ENCODE measurements at regions not wholly inside any gene's neighbourhood (a gene's known extent, or its start where the extent isn't known, plus 50 kb on each side); places are given as distances from the start of the nearest gene placed in this dataset.

DNA sequence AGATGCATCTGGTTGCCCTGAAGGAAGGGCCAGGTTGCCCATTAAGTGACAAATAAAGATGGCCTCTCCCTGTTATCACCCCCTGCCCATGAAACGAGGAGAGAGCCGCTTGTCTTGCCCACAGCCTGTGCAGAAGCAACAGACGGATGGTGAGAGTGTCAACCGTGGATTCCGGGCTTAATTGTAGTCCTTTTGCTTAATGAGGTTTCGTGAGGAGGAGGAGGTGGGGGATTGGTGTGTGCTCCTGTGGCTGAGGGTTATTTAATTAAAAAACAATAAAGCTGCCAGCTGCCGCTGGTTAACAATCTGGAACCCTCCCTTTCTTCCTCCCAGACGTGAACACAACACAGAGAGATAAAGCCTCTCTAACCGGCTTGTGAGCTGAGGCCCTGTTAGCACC is 188.0 kb upstream of the PARD3B start:
- no peak for DNase-seq
- no peaks in the 10 kb centered on the region for H3K4me1 Mint-ChIP-seq
- no peak overlapping the region for H3K27ac Mint-ChIP-seq
- 100% methylated on average over 1 of the region's 9 CpGs for WGBS (ENCODE audit: insufficient coverage)
- Histone ChIP-seq H3K27me3 (replicated peaks in 1 of 2; ENCODE audit: control insufficient read depth in 2 of 2, extremely low read depth in 1 of 2, insufficient read depth in 2 of 2, low read length in 1 of 2) (peaks cover 0 to 5% of the 10 kb centered on the region in 2 experiments), H3K36me3 (ENCODE audit: control insufficient read depth in 2 of 2, extremely low read depth in 1 of 2, insufficient read depth in 1 of 2, low read length in 1 of 2) (no peaks in the 10 kb centered on the region), H3K27ac (ENCODE audit: low read length) (no peak overlapping the region), H3K9me3 (no peaks in the 10 kb centered on the region), H3K4me3 (ENCODE audit: control insufficient read depth in 1 of 2, extremely low read depth in 1 of 2, low read length in 1 of 2) (no peak overlapping the region), H3K4me1 (ENCODE audit: control insufficient read depth in 1 of 2, extremely low read depth in 1 of 2, insufficient read depth in 2 of 2, low read length in 2 of 2) (no peaks in the 10 kb centered on the region)
- H3K4me3 Mint-ChIP-seq, result no peak overlapping the region
- no peak for ATAC-seq (replicated peaks in 1 of 4)
- POLR2A ChIA-PET, result interaction anchor here in 1 of 2 donors (0.6 kb wide), 1 partner anchor 1579 kb away, joined by 5 read pairs; no protein-coding TSS in a partner anchor
- no peaks in the 10 kb centered on the region for H3K36me3 Mint-ChIP-seq
- H3K9me3 Mint-ChIP-seq, result no peaks in the 10 kb centered on the region
- H3K27me3 Mint-ChIP-seq, result peaks cover 17 to 27% of the 10 kb centered on the region in 2 donors
- CTCF ChIA-PET, result no interaction called here

DNA sequence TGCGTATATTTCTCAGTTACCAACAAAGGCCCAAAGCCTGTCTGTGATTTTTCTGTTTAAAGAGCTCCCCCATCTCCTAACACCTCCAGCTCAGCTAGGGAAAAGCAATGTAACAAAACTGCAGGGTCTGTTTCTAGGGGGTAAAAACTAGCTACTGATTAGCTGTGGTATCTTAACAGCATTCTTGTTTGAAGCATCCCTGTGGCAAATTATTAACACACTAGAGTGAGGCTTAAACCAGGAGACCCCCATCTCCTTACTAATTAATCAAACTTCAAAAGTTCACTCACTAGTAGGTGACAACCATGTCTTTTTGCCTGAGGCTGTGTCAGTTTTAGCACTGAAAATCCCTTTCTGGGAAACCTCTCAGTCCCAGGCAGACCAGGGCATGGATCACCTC is 186.2 kb upstream of the PARD3B start:
- no peak for DNase-seq
- no peak for ATAC-seq (replicated peaks in 1 of 4)
- no peaks in the 10 kb centered on the region for H3K36me3 ChIP-seq (ENCODE audit: control insufficient read depth in 2 of 2, extremely low read depth in 1 of 2, insufficient read depth in 1 of 2, low read length in 1 of 2)
- POLR2A ChIA-PET, result no interaction called here
- H3K4me1 ChIP-seq (ENCODE audit: control insufficient read depth in 1 of 2, extremely low read depth in 1 of 2, insufficient read depth in 2 of 2, low read length in 2 of 2), result no peaks in the 10 kb centered on the region
- no CpG with 5 or more reads among the region's 1 CpG for WGBS (ENCODE audit: insufficient coverage)
- Mint-ChIP-seq H3K27me3 (peaks cover 17 to 27% of the 10 kb centered on the region in 2 donors), H3K36me3 (no peaks in the 10 kb centered on the region), H3K4me1 (no peaks in the 10 kb centered on the region), H3K4me3 (no peak overlapping the region), H3K9me3 (no peaks in the 10 kb centered on the region), H3K27ac (no peak overlapping the region)
- H3K9me3 ChIP-seq, result no peaks in the 10 kb centered on the region
- H3K27me3 ChIP-seq (replicated peaks in 1 of 2; ENCODE audit: control insufficient read depth in 2 of 2, extremely low read depth in 1 of 2, insufficient read depth in 2 of 2, low read length in 1 of 2), result peaks cover 0 to 5% of the 10 kb centered on the region in 2 experiments
- CTCF ChIA-PET, result interaction anchor here in 1 of 2 donors (0.7 kb wide), 1 partner anchor 13 kb away, joined by 3 read pairs; no protein-coding TSS in a partner anchor
- no peak overlapping the region for H3K4me3 ChIP-seq (ENCODE audit: control insufficient read depth in 1 of 2, extremely low read depth in 1 of 2, low read length in 1 of 2)
- H3K27ac ChIP-seq (ENCODE audit: low read length), result no peak overlapping the region

DNA sequence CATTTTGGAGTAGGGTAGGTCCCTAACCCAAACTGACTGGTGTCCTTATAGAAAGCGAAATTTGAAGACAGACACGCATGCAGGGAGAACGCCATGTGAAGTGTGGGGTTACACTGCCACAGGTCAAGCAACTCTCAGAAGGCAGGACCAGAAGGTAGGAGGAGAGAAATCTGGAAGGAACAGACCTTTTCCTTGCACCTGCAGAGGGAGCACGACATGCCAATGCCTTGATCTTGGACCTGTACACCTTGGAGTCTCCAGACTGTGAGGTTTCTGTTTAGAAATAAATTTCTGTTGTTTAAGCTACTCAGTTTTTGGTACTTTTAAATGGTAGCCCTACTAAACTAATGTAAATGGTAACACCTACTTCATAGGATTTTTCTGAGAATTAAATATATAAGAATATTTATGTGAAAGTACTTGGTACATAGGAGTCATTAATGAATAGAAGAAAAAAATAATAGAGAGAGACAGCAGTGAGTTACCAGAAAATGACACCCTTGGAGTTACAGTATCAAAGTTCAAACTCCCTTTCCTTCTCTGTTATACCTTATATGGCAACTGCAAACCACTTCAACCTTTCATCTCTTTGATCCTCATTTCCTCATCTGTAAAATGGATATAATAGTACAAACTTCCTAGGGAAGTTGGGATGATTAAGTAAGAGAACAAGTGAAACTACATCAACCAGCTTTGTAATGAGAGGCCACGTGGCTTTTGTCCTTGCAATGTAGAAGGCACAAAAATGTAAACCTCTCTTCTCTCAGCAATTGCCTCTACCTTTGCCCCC is 184.9 kb upstream of the PARD3B start:
- Mint-ChIP-seq H3K36me3 (no peaks in the 10 kb centered on the region), H3K9me3 (no peaks in the 10 kb centered on the region), H3K27ac (no peak overlapping the region), H3K27me3 (peaks cover 15 to 22% of the 10 kb centered on the region in 2 donors), H3K4me1 (no peaks in the 10 kb centered on the region), H3K4me3 (no peak overlapping the region)
- H3K27me3 ChIP-seq (replicated peaks in 1 of 2; ENCODE audit: control insufficient read depth in 2 of 2, extremely low read depth in 1 of 2, insufficient read depth in 2 of 2, low read length in 1 of 2), result peaks cover 0 to 5% of the 10 kb centered on the region in 2 experiments
- POLR2A ChIA-PET, result interaction anchor here in 1 of 2 donors (0.5 kb wide), 1 partner anchor 1650 kb away, joined by 7 read pairs; no protein-coding TSS in a partner anchor
- H3K4me1 ChIP-seq (ENCODE audit: control insufficient read depth in 1 of 2, extremely low read depth in 1 of 2, insufficient read depth in 2 of 2, low read length in 2 of 2), result no peaks in the 10 kb centered on the region
- H3K4me3 ChIP-seq (ENCODE audit: control insufficient read depth in 1 of 2, extremely low read depth in 1 of 2, low read length in 1 of 2), result no peak overlapping the region
- WGBS (ENCODE audit: insufficient coverage), result 89% methylated on average over 2 of the region's 5 CpGs
- DNase-seq (no peak), ATAC-seq (replicated peaks in 1 of 4) (no peak)
- H3K36me3 ChIP-seq (ENCODE audit: control insufficient read depth in 2 of 2, extremely low read depth in 1 of 2, insufficient read depth in 1 of 2, low read length in 1 of 2), result no peaks in the 10 kb centered on the region
- no peaks in the 10 kb centered on the region for H3K9me3 ChIP-seq
- no peak overlapping the region for H3K27ac ChIP-seq (ENCODE audit: low read length)
- CTCF ChIA-PET, result no interaction called here

DNA sequence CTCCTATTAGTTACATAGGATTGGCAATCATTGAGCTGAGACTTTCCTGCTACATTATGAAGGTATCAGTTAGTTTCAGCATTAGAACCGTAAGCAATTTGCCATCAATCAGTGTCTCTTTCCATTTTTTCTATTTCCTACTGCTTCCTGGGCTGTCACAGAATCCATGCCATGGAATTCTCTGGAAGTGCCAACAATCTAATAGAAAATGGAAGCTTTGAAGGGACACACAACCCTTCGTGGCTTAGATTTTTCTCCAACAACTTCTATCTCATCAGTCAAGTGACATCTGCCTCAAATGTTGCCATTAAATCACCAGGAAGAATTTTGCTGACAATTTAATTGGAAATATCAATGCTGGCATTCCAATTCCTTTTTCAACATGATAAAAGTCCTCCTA is 183.5 kb upstream of the PARD3B start:
- Mint-ChIP-seq H3K4me3 (no peak overlapping the region), H3K27me3 (peaks cover 8 to 20% of the 10 kb centered on the region in 2 donors), H3K27ac (no peak overlapping the region), H3K9me3 (no peaks in the 10 kb centered on the region), H3K36me3 (no peaks in the 10 kb centered on the region), H3K4me1 (no peaks in the 10 kb centered on the region)
- CTCF ChIA-PET, result no interaction called here
- Histone ChIP-seq H3K4me3 (ENCODE audit: control insufficient read depth in 1 of 2, extremely low read depth in 1 of 2, low read length in 1 of 2) (no peak overlapping the region), H3K36me3 (ENCODE audit: control insufficient read depth in 2 of 2, extremely low read depth in 1 of 2, insufficient read depth in 1 of 2, low read length in 1 of 2) (no peaks in the 10 kb centered on the region), H3K4me1 (ENCODE audit: control insufficient read depth in 1 of 2, extremely low read depth in 1 of 2, insufficient read depth in 2 of 2, low read length in 2 of 2) (no peaks in the 10 kb centered on the region), H3K27me3 (replicated peaks in 1 of 2; ENCODE audit: control insufficient read depth in 2 of 2, extremely low read depth in 1 of 2, insufficient read depth in 2 of 2, low read length in 1 of 2) (peaks cover 0 to 5% of the 10 kb centered on the region in 2 experiments), H3K27ac (ENCODE audit: low read length) (no peak overlapping the region), H3K9me3 (no peaks in the 10 kb centered on the region)
- POLR2A ChIA-PET, result no interaction called here
- ATAC-seq (replicated peaks in 1 of 4) (no peak), DNase-seq (no peak)
- 100% methylated on average over 1 of the region's 2 CpGs for WGBS (ENCODE audit: insufficient coverage)

DNA sequence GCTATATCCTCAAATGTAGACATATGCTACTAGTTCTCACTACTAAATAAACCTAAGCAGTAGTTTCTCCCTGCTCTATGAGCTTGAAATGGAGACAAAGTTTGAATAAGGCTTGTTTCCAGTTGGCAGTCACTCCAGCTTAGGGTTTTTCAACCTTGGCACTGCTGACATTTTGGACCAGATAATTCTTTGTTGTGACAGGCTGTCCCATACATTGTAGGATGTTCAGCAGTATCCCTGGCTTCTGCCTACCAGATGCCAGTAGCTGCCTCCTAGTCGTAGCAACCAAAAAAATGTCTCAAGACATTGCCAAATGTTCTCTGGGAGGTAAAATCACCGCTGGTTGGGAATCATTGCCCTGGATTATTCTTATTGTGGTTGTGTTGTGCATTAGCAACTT is 182.7 kb upstream of the PARD3B start:
- Mint-ChIP-seq H3K9me3 (no peaks in the 10 kb centered on the region), H3K36me3 (no peaks in the 10 kb centered on the region), H3K27me3 (peaks cover 2 to 19% of the 10 kb centered on the region in 2 donors), H3K4me1 (no peaks in the 10 kb centered on the region), H3K4me3 (no peak overlapping the region), H3K27ac (no peak overlapping the region)
- Histone ChIP-seq H3K4me1 (ENCODE audit: control insufficient read depth in 1 of 2, extremely low read depth in 1 of 2, insufficient read depth in 2 of 2, low read length in 2 of 2) (no peaks in the 10 kb centered on the region), H3K9me3 (no peaks in the 10 kb centered on the region), H3K36me3 (ENCODE audit: control insufficient read depth in 2 of 2, extremely low read depth in 1 of 2, insufficient read depth in 1 of 2, low read length in 1 of 2) (no peaks in the 10 kb centered on the region), H3K27me3 (replicated peaks in 1 of 2; ENCODE audit: control insufficient read depth in 2 of 2, extremely low read depth in 1 of 2, insufficient read depth in 2 of 2, low read length in 1 of 2) (no peaks in the 10 kb centered on the region), H3K27ac (ENCODE audit: low read length) (no peak overlapping the region), H3K4me3 (ENCODE audit: control insufficient read depth in 1 of 2, extremely low read depth in 1 of 2, low read length in 1 of 2) (no peak overlapping the region)
- DNase-seq (no peak), ATAC-seq (replicated peaks in 1 of 4) (no peak)
- ChIA-PET CTCF (no interaction called here), POLR2A (no interaction called here)
- 63% methylated on average over 2 of the region's 2 CpGs for WGBS (ENCODE audit: insufficient coverage)

DNA sequence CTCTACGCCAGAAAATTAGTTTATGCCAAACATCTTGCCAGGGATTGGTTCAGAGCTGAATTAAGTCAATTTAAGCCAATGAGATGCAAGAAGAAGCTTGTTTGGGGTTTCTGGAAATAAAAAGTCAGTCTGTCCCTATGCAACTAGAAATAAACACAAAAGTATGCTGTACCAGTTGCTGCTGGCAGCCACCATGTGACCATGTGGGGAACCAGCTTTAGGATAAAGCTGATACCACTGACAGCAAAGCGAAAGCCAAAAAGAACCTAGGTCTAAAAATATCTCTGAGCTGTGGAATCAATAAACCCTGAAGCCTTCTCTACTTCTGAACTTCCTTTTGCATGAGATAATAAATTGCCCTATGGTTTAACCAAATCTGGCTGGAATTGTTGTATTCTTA is 181.8 kb upstream of the PARD3B start:
- H3K36me3 ChIP-seq (ENCODE audit: control insufficient read depth in 2 of 2, extremely low read depth in 1 of 2, insufficient read depth in 1 of 2, low read length in 1 of 2), result no peaks in the 10 kb centered on the region
- WGBS (ENCODE audit: insufficient coverage), result 67% methylated on average over 1 of the region's 2 CpGs
- Mint-ChIP-seq H3K27me3 (peaks cover 0 to 19% of the 10 kb centered on the region in 2 donors), H3K36me3 (no peaks in the 10 kb centered on the region), H3K4me3 (no peak overlapping the region), H3K4me1 (no peaks in the 10 kb centered on the region), H3K9me3 (no peaks in the 10 kb centered on the region), H3K27ac (no peak overlapping the region)
- no peaks in the 10 kb centered on the region for H3K27me3 ChIP-seq (replicated peaks in 1 of 2; ENCODE audit: control insufficient read depth in 2 of 2, extremely low read depth in 1 of 2, insufficient read depth in 2 of 2, low read length in 1 of 2)
- DNase-seq (no peak), ATAC-seq (replicated peaks in 1 of 4) (no peak)
- no peak overlapping the region for H3K27ac ChIP-seq (ENCODE audit: low read length)
- no peaks in the 10 kb centered on the region for H3K9me3 ChIP-seq
- ChIA-PET CTCF (no interaction called here), POLR2A (no interaction called here)
- H3K4me1 ChIP-seq (ENCODE audit: control insufficient read depth in 1 of 2, extremely low read depth in 1 of 2, insufficient read depth in 2 of 2, low read length in 2 of 2), result no peaks in the 10 kb centered on the region
- H3K4me3 ChIP-seq (ENCODE audit: control insufficient read depth in 1 of 2, extremely low read depth in 1 of 2, low read length in 1 of 2), result no peak overlapping the region

Measured in T-cell (primary cell).